Fibroblast of lung (primary cell): ENCODE measurements at regions not wholly inside any gene's neighbourhood (a gene's known extent, or its start where the extent isn't known, plus 50 kb on each side); places are given as distances from the start of the nearest gene placed in this dataset.

Experiments used
- DNase-seq, 2 donors: peaks; one replicate each; pipeline versions ENCODE4 v3.0.0 to v3.0.0-alpha.2; 2010; ENCODE audit warnings: low read depth in 2 of 2
- H2AFZ ChIP-seq: 2 replicates; pipeline ENCODE4 v1.5.1; 2012; ENCODE audit warnings: low read length, control low read depth, inconsistent platforms
- H3K27ac ChIP-seq: 2 replicates; pipeline ENCODE4 v1.5.1; 2011; ENCODE audit warnings: low read length, control low read depth; ENCODE audit not compliant: insufficient read depth
- H3K27me3 ChIP-seq: 2 replicates; pipeline ENCODE4 v1.5.1; 2011; ENCODE audit warnings: mild to moderate bottlenecking, low read length; ENCODE audit not compliant: control insufficient read depth, insufficient read depth
- H3K36me3 ChIP-seq: 2 replicates; pipeline ENCODE4 v1.5.1; 2011; ENCODE audit warnings: low read length; ENCODE audit not compliant: control insufficient read depth, insufficient read depth
- H3K4me1 ChIP-seq: 2 replicates; pipeline ENCODE4 v1.5.1; 2011; ENCODE audit warnings: low read length; ENCODE audit not compliant: control insufficient read depth, insufficient read depth; ENCODE audit errors: extremely low read depth
- H3K4me2 ChIP-seq: 2 replicates; pipeline ENCODE4 v1.5.1; 2011; ENCODE audit warnings: low read length, control low read depth; ENCODE audit not compliant: insufficient read depth; ENCODE audit errors: extremely low read depth
- H3K4me3 ChIP-seq, 4 experiments: fragments of 200-600 bp in 1 of 4; sonication (generic) in 1 of 4; replicated peaks in 1 of 4; 2 replicates each; pipeline ENCODE4 v1.5.1; 2011 to 2016; ENCODE audit warnings: low read length in 4 of 4, low read depth in 3 of 4, mild to moderate bottlenecking in 3 of 4, control low read depth in 2 of 4, inconsistent platforms in 1 of 4, mixed read lengths in 1 of 4; ENCODE audit not compliant: insufficient read depth in 1 of 4; ENCODE audit errors: control extremely low read depth in 1 of 4
- H3K79me2 ChIP-seq: 2 replicates; pipeline ENCODE4 v1.5.1; 2012; ENCODE audit warnings: mild to moderate bottlenecking, low read length, inconsistent platforms; ENCODE audit not compliant: control insufficient read depth, insufficient read depth
- H3K9ac ChIP-seq: 2 replicates; pipeline ENCODE4 v1.5.1; 2011; ENCODE audit warnings: mild to moderate bottlenecking, low read length, control low read depth; ENCODE audit not compliant: insufficient read depth
- H3K9me3 ChIP-seq: 2 replicates; pipeline ENCODE4 v1.5.1; 2012; ENCODE audit warnings: low read depth, low read length; ENCODE audit not compliant: control insufficient read depth, insufficient read depth
- H4K20me1 ChIP-seq: 2 replicates; pipeline ENCODE4 v1.5.1; 2011; ENCODE audit warnings: low read length; ENCODE audit not compliant: control insufficient read depth, insufficient read depth; ENCODE audit errors: extremely low read depth
- EZH2 ChIP-seq: IDR thresholded peaks from 2 replicates; pipeline ENCODE4 v1.5.1; 2012; ENCODE audit warnings: low read length, control low read depth, mild to moderate bottlenecking; ENCODE audit errors: missing control alignments
- TF ChIP-seq, protein P1 (sequence below), 2 donors: IDR thresholded peaks in 1 of 2; conservative IDR thresholded peaks in 1 of 2; 1 replicate in 1 of 2; 2 replicates in 1 of 2; pipeline ENCODE4 v1.5.1; 2011 to 2012; ENCODE audit warnings: low read length in 2 of 2, control low read depth in 1 of 2, inconsistent platforms in 1 of 2, low read depth in 1 of 2, mild to moderate bottlenecking in 1 of 2

DNA sequence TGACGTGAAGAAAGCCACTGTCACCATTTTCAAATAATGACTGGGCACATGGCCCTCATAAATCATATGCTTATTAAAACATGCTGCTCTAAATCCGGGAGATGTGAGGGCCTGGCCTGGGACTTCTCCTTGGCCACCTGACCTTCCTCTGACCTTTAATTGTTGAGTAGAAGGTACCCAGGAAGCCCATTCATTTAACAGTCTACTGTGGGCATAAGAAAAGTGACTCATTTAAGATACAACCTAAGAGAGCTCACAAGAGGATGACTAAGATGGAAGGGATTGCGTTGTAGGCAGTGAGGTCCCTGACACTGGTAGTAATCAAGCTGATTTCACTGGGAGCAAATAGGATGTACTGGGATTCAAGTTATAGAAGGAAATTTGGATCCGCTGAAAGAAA, 203.4 kb upstream of the GPR26 start:
- H3K79me2 ChIP-seq = no peaks in the 10 kb centered on the region
- H3K4me2 ChIP-seq = no peak overlapping the region
- H3K27ac ChIP-seq = no peak overlapping the region
- H3K36me3 ChIP-seq = no peaks in the 10 kb centered on the region
- H3K4me3 ChIP-seq = no peak overlapping the region
- no peaks in the 10 kb centered on the region for H4K20me1 ChIP-seq
- TF ChIP-seq, protein P1, sequence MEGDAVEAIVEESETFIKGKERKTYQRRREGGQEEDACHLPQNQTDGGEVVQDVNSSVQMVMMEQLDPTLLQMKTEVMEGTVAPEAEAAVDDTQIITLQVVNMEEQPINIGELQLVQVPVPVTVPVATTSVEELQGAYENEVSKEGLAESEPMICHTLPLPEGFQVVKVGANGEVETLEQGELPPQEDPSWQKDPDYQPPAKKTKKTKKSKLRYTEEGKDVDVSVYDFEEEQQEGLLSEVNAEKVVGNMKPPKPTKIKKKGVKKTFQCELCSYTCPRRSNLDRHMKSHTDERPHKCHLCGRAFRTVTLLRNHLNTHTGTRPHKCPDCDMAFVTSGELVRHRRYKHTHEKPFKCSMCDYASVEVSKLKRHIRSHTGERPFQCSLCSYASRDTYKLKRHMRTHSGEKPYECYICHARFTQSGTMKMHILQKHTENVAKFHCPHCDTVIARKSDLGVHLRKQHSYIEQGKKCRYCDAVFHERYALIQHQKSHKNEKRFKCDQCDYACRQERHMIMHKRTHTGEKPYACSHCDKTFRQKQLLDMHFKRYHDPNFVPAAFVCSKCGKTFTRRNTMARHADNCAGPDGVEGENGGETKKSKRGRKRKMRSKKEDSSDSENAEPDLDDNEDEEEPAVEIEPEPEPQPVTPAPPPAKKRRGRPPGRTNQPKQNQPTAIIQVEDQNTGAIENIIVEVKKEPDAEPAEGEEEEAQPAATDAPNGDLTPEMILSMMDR (conservative IDR thresholded peaks at IDR 0.05 in 1 of 2, IDR thresholded peaks at IDR 0.05 in 1 of 2; ENCODE audit: low read depth in 1 of 2, low read length in 2 of 2) = no peak
- TF ChIP-seq EZH2 = no peak
- no peaks in the 10 kb centered on the region for H3K9me3 ChIP-seq
- no peak for DNase-seq
- H3K27me3 ChIP-seq = no peaks in the 10 kb centered on the region
- no peaks in the 10 kb centered on the region for H3K4me1 ChIP-seq
- no peak overlapping the region for H3K9ac ChIP-seq
- no peak overlapping the region for H2AFZ ChIP-seq

DNA sequence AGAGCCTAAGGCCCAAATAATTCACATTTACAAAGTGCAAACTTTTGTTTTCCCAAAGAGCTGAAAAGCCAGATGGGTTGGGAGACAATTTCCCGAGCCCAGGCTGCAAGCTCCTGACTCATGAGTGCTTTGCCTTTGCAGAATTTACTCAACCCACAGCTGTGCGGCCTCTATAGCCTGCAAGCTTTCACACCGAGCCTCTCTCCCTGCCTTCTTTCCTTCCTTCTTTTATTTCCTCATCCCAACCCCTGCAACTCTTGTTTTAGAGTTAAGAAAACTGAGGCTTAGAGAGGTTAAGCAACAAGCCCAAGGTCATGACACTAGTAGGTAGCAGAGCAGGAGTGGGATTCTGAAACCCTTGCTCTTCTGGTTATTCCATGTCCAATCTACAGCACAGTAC, 203.0 kb upstream of the GPR26 start:
- Histone ChIP-seq H4K20me1 (no peaks in the 10 kb centered on the region), H3K9me3 (no peaks in the 10 kb centered on the region), H3K27ac (no peak overlapping the region), H3K36me3 (no peaks in the 10 kb centered on the region), H3K79me2 (no peaks in the 10 kb centered on the region), H3K4me3 (no peak overlapping the region), H3K9ac (no peak overlapping the region), H2AFZ (no peak overlapping the region), H3K4me2 (no peak overlapping the region), H3K4me1 (no peaks in the 10 kb centered on the region), H3K27me3 (no peaks in the 10 kb centered on the region)
- no peak for TF ChIP-seq EZH2
- TF ChIP-seq, protein P1 (conservative IDR thresholded peaks at IDR 0.05 in 1 of 2, IDR thresholded peaks at IDR 0.05 in 1 of 2; ENCODE audit: low read depth in 1 of 2, low read length in 2 of 2) = no peak
- DNase-seq = no peak

DNA sequence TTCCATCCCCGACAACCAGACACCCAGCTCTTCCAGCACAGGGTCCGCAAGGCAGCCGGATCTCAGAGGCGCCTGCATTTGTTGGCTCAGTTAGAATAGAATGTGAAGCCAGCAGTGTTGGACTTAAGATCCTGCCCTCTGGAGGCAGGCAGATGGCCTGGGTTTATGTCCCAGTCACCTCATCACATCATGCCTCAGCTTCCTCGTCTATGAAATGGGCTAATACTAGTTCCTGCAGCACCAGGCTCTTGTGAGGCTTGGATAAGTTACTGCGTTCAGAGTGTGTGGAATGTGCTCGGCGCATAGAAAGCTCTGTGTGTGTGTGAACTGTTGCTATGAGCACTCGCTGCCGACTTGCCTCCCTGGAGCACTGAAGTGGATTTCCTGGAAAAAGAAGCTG, 202.5 kb upstream of the GPR26 start:
- Histone ChIP-seq H3K9me3 (no peaks in the 10 kb centered on the region), H3K4me1 (no peaks in the 10 kb centered on the region), H3K36me3 (no peaks in the 10 kb centered on the region), H3K27me3 (no peaks in the 10 kb centered on the region), H3K79me2 (no peaks in the 10 kb centered on the region), H3K9ac (no peak overlapping the region), H3K27ac (no peak overlapping the region), H2AFZ (no peak overlapping the region), H3K4me2 (no peak overlapping the region), H4K20me1 (no peaks in the 10 kb centered on the region), H3K4me3 (no peak overlapping the region)
- TF ChIP-seq EZH2 = no peak
- DNase-seq = no peak
